ENCODE measurements at regions not wholly inside any gene's neighbourhood (a gene's known extent, or its start where the extent isn't known, plus 50 kb on each side); places are given as distances from the start of the nearest gene placed in this dataset.

- Histone ChIP-seq H2AFZ (ENCODE audit: low read depth, low read length) (no peak overlapping the region), H3K79me2 (replicated peaks; ENCODE audit: insufficient read depth, low read length) (no peaks in the 10 kb centered on the region), H3K4me3 (ENCODE audit: low read length) (no peak overlapping the region), H3K27ac (ENCODE audit: low read length) (no peak overlapping the region), H4K20me1 (ENCODE audit: insufficient read depth) (no peaks in the 10 kb centered on the region), H3K36me3 (ENCODE audit: insufficient read depth, low read length) (no peaks in the 10 kb centered on the region), H3K9me3 (ENCODE audit: low read length) (no peaks in the 10 kb centered on the region), H3K4me2 (ENCODE audit: low read length) (no peak overlapping the region), H3F3A (ENCODE audit: insufficient read depth, low read length, poor library complexity, severe bottlenecking) (no peaks in the 10 kb centered on the region), H3K27me3 (ENCODE audit: insufficient read depth, low read depth, low read length) (no peaks in the 10 kb centered on the region), H3K9ac (ENCODE audit: low read length) (no peak overlapping the region), H3K9me2 (ENCODE audit: insufficient read depth, low read length) (no peaks in the 10 kb centered on the region)
- TF ChIP-seq RAD21 (conservative IDR thresholded peaks at IDR 0.05) (no peak), SMC3 (conservative IDR thresholded peaks at IDR 0.05; ENCODE audit: poor library complexity) (no peak), EZH2 (IDR thresholded peaks at IDR 0.05; ENCODE audit: borderline replicate concordance, insufficient read depth, low read length, poor library complexity, severe bottlenecking) (no peak), TAF1 (IDR thresholded peaks at IDR 0.05; ENCODE audit: low read depth) (no peak)
Observed at GRCh38 chr12:87117526-87117925, 861.3 kb upstream of the MGAT4C start.

GRCh38 chr12:87116780-87117179 is 860.6 kb upstream of the MGAT4C start:
- H3K9me2 ChIP-seq (ENCODE audit: insufficient read depth, low read length), result no peaks in the 10 kb centered on the region
- no peak overlapping the region for H3K4me3 ChIP-seq (ENCODE audit: low read length)
- H3K9ac ChIP-seq (ENCODE audit: low read length), result no peak overlapping the region
- no peak overlapping the region for H3K27ac ChIP-seq (ENCODE audit: low read length)
- no peaks in the 10 kb centered on the region for H3K79me2 ChIP-seq (replicated peaks; ENCODE audit: insufficient read depth, low read length)
- no peak for TF ChIP-seq SMC3 (conservative IDR thresholded peaks at IDR 0.05; ENCODE audit: poor library complexity)
- TF ChIP-seq REST (IDR thresholded peaks at IDR 0.05; ENCODE audit: borderline replicate concordance), result no peak
- no peak for TF ChIP-seq RAD21 (conservative IDR thresholded peaks at IDR 0.05)
- TF ChIP-seq POLR2AphosphoS5 (IDR thresholded peaks at IDR 0.05), result no peak
- no peak for TF ChIP-seq MXI1 (conservative IDR thresholded peaks at IDR 0.05; ENCODE audit: poor library complexity, severe bottlenecking)
- TF ChIP-seq CTCF (IDR thresholded peaks at IDR 0.05; ENCODE audit: poor library complexity, severe bottlenecking), result no peak
- no peak for TF ChIP-seq EZH2 (IDR thresholded peaks at IDR 0.05; ENCODE audit: borderline replicate concordance, insufficient read depth, low read length, poor library complexity, severe bottlenecking)
- no peak for TF ChIP-seq EP300 (conservative IDR thresholded peaks at IDR 0.05; ENCODE audit: poor library complexity, severe bottlenecking)
- TF ChIP-seq TAF1 (IDR thresholded peaks at IDR 0.05; ENCODE audit: low read depth), result no peak
- H3K9me3 ChIP-seq (ENCODE audit: low read length), result no peaks in the 10 kb centered on the region
- no peaks in the 10 kb centered on the region for H3K27me3 ChIP-seq (ENCODE audit: insufficient read depth, low read depth, low read length)
- H4K20me1 ChIP-seq (ENCODE audit: insufficient read depth), result no peaks in the 10 kb centered on the region
- no peak overlapping the region for H2AFZ ChIP-seq (ENCODE audit: low read depth, low read length)
- no peak overlapping the region for H3K4me2 ChIP-seq (ENCODE audit: low read length)
- no peaks in the 10 kb centered on the region for H3F3A ChIP-seq (ENCODE audit: insufficient read depth, low read length, poor library complexity, severe bottlenecking)
- no peaks in the 10 kb centered on the region for H3K36me3 ChIP-seq (ENCODE audit: insufficient read depth, low read length)

Data from neural cell (in vitro differentiated cells).